T-helper 1 cell (primary cell): ENCODE measurements at regions not wholly inside any gene's neighbourhood (a gene's known extent, or its start where the extent isn't known, plus 50 kb on each side); places are given as distances from the start of the nearest gene placed in this dataset.

Experiments used
- DNase-seq, 5 donors: peaks; one replicate each; pipeline ENCODE4 v3.0.0-alpha.2; 2012 to 2020

- no peak for DNase-seq
These were observed 610.6 kb upstream of the ZP4 start for GRCh38 chr1:238501290-238501689.

DNA sequence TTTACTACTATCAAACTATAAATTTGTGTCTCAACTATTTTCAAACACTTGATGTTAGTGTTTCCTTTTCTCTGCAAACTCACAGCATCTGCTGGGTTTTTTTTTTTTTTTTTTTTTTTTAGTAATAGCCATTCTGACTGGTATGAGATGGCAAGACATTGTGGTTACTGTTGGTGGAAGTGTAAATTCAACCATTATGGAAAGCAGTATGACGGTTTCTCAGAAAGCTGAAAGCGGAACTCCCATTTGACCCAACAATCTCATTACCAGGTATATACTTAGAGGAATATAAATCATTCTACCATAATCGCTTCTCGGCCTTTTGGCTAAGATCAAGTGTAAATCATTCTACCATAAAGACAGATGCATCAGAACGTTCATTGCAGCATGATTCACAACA is 608.3 kb upstream of the ZP4 start:
- no peak for DNase-seq

- no peak for DNase-seq
These were observed 601.5 kb upstream of the ZP4 start for GRCh38 chr1:238492271-238492670.

DNA sequence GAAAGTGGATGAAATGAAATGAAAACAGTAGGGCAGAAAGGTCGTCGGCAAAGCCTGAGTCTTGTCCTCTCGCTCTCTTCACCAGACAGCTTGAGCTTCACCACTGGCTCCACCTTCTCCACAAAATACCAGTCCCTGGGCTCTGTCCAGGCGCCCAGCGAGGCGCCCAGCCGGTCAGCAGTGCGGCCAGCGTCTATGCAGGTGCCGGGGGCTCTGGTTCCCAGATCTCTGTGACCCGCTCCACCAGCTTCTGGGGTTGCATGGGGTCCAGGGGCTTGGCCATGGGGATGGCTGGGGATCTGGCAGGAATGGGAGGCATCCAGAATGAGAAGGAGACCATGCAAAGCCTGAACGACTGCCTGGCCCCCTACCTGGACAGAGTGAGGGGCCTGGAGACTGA is 600.5 kb upstream of the ZP4 start:
- no peak for DNase-seq

GRCh38 chr1:238489006-238489405 is 598.3 kb upstream of the ZP4 start:
- no peak for DNase-seq

DNA sequence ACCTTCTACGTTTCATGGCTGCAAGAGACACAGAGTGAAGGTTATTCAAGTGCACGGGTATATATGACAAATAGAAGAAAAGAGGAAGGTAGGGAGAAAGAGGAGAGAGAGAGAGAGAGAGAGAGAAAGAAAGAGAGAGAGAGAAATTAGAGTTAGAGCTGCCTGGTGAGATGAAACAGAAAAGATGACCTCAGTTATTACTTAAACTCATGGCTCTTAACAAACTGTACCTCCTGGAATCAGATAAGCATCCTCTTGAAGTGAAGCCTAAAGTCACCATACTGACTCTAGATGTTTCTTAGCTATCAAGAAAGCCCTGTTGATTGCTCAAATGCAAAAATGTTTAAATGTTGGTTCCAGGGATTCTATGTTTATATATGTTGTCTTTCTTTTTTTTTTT is 597.7 kb upstream of the ZP4 start:
- no peak for DNase-seq

- DNase-seq, result no peak
These were observed 597.2 kb upstream of the ZP4 start for GRCh38 chr1:238487931-238488330.

DNA sequence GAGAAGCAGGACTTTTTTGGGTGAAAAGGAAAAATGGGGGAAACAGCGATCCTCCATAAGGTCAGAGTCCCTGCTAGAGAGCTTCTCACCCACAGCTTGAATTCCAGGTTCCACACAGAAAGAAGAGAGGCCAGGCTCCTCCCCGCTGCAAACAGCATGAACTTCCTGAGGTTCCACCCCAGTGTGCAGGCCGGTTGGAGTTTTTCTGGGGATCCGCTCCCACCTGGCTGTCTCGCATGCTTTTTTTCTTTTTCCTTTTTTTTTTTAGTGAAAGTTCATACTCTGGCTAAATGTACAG is 595.1 kb upstream of the ZP4 start:
- DNase-seq, result no peak

DNA sequence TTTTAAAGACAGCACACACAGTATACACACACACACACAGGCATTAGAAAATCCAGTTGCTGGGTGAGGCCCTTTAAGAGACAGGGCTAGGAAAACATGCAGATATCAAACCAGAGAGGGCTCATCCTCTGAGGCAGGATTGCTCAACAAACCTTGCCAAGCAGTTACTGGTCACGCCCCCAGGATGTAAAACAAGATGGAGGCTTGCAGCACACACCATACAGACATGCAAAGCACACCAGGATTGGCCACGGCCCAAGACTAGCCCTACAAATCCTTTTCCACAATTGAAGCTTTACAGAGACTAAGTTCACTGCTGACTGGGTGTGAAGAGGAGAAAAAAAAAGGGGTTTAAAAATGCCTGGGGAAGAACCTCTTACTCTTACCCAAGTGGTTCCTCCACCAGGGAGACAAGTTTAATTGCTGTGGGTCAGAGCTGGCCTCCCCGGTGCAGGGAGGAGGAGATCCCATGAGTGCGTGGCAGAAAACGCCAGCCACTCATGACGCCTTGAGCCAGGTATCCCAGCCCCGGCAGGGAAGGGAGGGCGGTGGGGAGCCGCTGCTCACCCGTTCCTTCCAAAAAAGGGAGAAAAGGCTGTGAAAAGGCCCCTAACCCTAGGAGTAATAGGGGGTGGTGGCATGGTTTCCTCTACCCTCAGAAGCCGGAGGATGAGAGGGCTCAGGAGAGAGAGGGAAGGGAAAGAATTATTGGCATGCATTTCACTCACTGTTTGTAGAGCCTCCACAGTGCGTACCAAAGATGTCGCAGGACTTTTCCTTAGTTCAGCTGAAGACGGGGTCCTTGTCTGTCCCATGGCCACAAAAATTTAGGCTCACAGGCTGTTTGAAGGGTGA is 594.6 kb upstream of the ZP4 start:
- DNase-seq, result no peak

GRCh38 chr1:238484121-238484520 is 593.4 kb upstream of the ZP4 start:
- DNase-seq, result no peak

DNA sequence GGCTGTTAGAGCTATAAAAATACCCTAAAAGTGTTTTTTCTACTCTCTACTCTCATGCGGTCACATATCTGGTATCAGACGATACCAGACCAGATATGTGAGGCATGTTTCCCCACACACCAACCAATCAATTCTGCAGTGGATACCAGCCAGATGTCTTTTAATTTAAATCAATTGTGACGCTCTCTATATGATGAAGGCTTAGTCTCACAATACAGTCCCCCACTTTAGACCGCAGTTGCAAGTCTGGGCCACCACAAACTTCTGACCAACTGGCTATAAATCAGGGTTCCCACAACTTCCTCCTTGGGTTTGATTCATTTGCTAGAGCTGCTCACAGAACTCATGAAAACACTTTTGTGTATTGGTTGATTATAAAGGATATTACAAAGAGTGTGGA is 586.1 kb upstream of the ZP4 start:
- DNase-seq, result no peak

- DNase-seq, result no peak
These were observed 585.0 kb upstream of the ZP4 start for GRCh38 chr1:238475712-238476111.

- no peak for DNase-seq
These were observed 583.5 kb upstream of the ZP4 start for GRCh38 chr1:238474263-238474662.

GRCh38 chr1:238469146-238469631 is 578.5 kb upstream of the ZP4 start:
- no peak for DNase-seq

DNA sequence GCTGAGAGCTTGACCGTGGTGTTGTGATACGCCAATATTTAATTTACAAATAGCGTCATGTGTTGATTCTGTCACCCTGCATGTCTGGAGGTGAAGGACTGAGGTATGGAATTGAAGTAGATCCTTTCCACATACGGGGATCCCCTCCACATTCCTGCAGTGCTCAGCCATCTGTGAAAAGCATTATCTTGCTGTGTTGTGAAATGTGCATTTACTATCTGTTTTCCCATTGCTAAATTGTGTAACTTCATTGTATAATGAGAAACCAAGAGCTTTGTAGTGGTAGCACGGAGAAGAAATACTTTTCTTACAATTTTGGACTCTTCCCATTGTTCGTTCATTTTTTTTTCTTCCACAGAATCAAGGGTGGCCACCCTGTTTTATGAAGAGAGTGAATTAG is 577.3 kb upstream of the ZP4 start:
- DNase-seq, result no peak

DNA sequence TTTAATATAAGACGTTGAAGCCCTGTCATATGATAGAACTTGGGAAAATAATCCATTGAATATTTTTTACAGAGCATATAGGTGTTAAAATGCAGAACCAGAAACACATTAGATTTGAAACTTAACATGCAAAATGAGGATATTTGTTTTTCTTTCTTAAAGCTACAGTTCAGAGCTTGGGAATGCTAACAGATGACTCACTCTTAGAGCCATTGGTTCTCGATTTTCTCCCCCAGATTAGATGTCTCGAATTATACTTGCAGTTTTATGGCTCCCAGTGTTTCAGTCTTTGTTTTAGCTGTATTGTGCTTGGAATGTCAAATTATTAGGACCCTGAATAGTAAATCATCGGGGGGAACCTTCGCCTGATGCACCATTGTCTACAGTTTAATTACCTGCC is 575.7 kb upstream of the ZP4 start:
- no peak for DNase-seq

- DNase-seq, result no peak
These were observed 574.7 kb upstream of the ZP4 start for GRCh38 chr1:238465449-238465848.

DNA sequence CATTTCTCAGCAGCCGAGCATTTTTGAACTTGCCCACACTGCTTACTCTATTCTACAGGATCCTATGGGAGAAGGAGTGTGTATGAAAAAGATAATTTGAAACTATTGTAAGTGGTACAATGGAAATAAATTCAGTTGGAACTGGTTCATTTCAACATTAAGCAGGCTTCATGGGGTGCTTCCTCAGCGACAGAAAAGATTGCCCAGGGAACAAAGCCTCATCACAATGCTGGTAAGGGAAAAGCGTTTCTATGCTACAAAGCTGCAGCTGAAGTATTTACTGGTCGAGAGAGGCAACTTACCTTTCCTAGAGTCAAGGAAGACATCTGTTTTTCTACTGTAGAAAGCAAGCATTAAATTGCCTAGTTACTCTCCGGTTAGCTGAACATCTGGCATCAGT is 568.2 kb upstream of the ZP4 start:
- no peak for DNase-seq

DNA sequence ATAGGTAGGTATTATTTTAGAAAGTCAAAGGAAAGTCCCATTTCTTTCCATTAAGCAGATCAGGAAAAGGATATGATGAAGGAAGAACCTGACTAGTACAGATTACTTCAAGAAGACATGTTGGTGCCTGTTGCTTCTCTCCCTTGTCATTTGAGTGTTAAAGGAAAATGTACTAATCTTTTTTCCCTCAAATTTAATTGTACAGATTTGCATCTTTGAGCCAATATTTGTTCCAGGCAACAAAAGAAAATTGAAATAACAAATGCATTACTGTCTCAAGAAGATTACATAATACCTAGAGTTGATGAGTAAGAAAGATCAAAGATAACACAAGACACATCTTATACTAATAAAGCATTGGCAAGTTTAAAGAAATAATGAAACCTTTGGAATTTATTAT is 566.9 kb upstream of the ZP4 start:
- no peak for DNase-seq

- no peak for DNase-seq
These were observed 561.1 kb upstream of the ZP4 start for GRCh38 chr1:238451781-238452310.

GRCh38 chr1:238450976-238451375 is 560.3 kb upstream of the ZP4 start:
- no peak for DNase-seq

- DNase-seq, result no peak
These were observed 553.0 kb upstream of the ZP4 start for GRCh38 chr1:238443687-238444086.

DNA sequence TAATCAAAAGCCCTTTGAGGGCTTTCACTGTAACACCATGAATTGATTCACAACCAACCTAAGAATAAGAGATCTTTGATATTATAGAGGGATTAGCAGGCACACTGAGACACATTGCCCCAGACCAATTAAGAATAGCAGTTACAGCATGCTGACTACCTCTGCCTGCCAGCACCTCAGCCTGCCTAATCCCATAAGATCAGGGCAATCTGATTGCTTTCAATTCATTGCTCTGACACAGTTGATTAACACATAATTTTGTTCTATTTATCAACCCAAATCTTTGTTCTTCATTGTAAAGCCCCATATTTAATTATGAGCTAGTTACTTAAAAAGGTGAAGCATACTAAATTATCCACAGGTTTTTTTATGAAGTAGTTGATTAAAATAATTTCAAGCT is 548.8 kb upstream of the ZP4 start:
- DNase-seq, result no peak

DNA sequence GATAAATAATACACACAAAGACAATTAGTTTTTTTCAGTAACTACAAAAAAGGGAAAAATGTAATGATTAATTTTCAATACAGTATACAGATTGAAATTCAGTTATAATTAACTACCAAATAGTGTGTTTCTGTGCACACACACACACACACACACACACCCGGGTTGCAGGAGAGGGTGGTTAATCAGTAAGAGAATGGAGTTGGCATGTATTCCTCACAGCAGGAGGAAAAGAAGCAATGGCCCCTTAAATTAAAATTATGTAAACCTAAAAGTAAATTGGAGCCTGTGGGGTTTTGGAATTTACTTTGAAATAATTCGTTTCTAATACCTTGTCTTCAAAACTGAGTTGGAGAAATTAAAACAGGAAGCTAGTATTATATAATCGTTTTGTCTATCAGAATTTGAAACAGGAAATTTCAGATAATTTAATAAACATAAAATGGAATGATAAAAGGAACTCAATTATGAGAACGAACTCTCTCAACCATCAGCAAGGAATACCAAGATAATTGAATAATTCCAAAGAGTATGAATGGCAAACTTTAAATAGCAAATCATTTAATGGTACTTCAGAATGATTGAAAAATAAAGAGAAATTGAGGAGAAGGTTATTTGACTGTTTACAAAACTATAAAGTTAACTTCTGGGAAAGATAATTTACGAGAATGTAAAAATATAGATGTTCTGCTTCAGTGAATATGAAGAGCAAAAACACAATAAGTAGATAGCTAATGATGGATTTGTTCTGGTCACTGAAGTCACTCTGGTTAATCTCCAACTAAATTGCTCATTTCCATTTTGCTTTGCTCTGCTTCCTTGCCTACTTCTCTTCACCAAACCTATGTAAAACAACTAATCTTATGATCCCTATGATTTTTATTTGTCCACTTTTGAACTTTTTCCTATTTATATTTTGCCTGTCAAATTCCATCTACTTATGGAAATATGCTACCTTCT is 547.9 kb upstream of the ZP4 start:
- DNase-seq, result no peak
